Kidney (tissue), 13 donors: ENCODE measurements at regions not wholly inside any gene's neighbourhood (a gene's known extent, or its start where the extent isn't known, plus 50 kb on each side); places are given as distances from the start of the nearest gene placed in this dataset.

Source experiments
- DNase-seq, 5 donors: peaks; one replicate each; pipeline ENCODE4 v3.0.0-alpha.2; 2013 to 2020
- FAIRE-seq: peaks from 2 replicates; lab custom pipeline; 2012; peaks lifted over from hg19 to GRCh38; lab: Jason Lieb, UNC
- H3K27ac ChIP-seq, 2 donors: one replicate each; pipeline ENCODE4 v1.7.0; 2013; ENCODE audit warnings: low read depth in 2 of 2, low read length in 2 of 2, inconsistent platforms in 1 of 2
- H3K27me3 ChIP-seq: one replicate; pipeline ENCODE4 v1.7.1; 2013; ENCODE audit warnings: low read length, inconsistent platforms; ENCODE audit not compliant: control insufficient read depth, insufficient read depth
- H3K36me3 ChIP-seq, 3 donors: one replicate each; pipeline versions ENCODE4 v1.7.0 to v1.7.1; 2013; ENCODE audit warnings: low read length in 3 of 3, control low read depth in 1 of 3, inconsistent platforms in 1 of 3; ENCODE audit not compliant: insufficient read depth in 3 of 3, control insufficient read depth in 2 of 3
- H3K4me1 ChIP-seq, 3 donors: one replicate each; pipeline versions ENCODE4 v1.7.0 to v1.7.1; 2013; ENCODE audit warnings: low read length in 3 of 3, inconsistent platforms in 1 of 3, low read depth in 1 of 3; ENCODE audit not compliant: control insufficient read depth in 2 of 3, insufficient read depth in 2 of 3
- H3K4me3 ChIP-seq, 3 donors: one replicate each; pipeline versions ENCODE4 v1.7.0 to v1.8.1; 2013; ENCODE audit warnings: low read length in 3 of 3, control low read depth in 1 of 3, inconsistent platforms in 1 of 3
- H3K9ac ChIP-seq, 3 donors: one replicate each; pipeline versions ENCODE4 v1.7.0 to v1.7.1; 2013; ENCODE audit warnings: low read length in 3 of 3, control low read depth in 1 of 3, inconsistent platforms in 1 of 3
- H3K9me3 ChIP-seq, 3 donors: one replicate each; pipeline versions ENCODE4 v1.7.0 to v1.7.1; 2013; ENCODE audit warnings: low read length in 3 of 3, control low read depth in 1 of 3, inconsistent platforms in 1 of 3; ENCODE audit not compliant: control insufficient read depth in 2 of 3, insufficient read depth in 1 of 3
- intact Hi-C: fragments of 100-400 bp; cut with DNase I; formaldehyde crosslinking; loops from one replicate; pipeline ENCODE4 v1.11.1; 2022
- TF ChIP-seq, protein P1 (sequence below): IDR thresholded peaks from 3 replicates; pipeline ENCODE4 v1.5.1; 2012; ENCODE audit warnings: mild to moderate bottlenecking, moderate library complexity, borderline replicate concordance; ENCODE audit not compliant: insufficient read depth; ENCODE audit errors: extremely low read depth
- donor health status: control.
- donor health status: control.
- donor health status: control.
- donor health status: control.
- donor health status: control.
- donor health status: DM: yes; HTN: yes; CAD: no.
- donor health status: Normal renal cell carcinoma (clear cell type).

DNA sequence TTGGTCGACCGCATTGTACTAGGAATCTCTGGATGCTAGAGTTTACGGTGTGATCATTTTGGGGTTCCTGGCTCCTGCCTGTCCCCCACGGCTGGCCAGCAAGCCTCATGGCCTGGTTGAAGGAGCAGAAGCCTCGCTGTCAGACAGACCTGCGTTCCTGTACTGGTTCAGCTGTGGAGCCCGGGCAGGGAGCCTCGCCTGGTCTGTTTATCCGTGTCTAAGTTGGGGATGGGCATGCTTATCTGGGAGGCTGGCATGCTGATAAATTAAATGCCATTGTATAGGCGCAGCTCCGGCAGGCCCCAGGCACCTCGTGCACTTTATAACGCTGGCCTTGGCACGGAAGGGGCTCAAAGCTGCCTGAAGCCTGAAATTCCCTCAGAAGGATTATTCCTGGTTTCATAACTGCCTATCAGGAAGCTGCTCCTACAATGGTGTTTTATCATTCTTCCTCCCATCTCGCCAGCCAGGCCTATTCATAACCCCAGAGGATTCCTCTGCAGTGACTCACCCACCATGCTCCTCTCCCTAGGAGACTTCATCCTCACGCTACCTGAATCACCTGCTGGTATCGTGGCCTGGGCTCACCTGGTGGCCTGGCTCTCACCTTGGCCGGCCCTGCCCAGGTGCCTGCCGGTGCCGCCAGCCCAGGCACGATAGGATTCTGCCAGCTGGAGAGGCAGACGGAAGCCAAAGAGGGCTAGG, 110.9 kb downstream of the ASB7 start:
- FAIRE-seq (no peak), DNase-seq (peak in 1 of 5 donors; percentile 18)
- H3K9ac ChIP-seq = no peak overlapping the region
- H3K27ac ChIP-seq = no peak overlapping the region
- peaks cover 0 to 9% (median 8%) of the 10 kb centered on the region in 3 donors for H3K4me1 ChIP-seq
- H3K4me3 ChIP-seq = no peak overlapping the region
- no peaks in the 10 kb centered on the region for H3K36me3 ChIP-seq
- TF ChIP-seq, protein P1, sequence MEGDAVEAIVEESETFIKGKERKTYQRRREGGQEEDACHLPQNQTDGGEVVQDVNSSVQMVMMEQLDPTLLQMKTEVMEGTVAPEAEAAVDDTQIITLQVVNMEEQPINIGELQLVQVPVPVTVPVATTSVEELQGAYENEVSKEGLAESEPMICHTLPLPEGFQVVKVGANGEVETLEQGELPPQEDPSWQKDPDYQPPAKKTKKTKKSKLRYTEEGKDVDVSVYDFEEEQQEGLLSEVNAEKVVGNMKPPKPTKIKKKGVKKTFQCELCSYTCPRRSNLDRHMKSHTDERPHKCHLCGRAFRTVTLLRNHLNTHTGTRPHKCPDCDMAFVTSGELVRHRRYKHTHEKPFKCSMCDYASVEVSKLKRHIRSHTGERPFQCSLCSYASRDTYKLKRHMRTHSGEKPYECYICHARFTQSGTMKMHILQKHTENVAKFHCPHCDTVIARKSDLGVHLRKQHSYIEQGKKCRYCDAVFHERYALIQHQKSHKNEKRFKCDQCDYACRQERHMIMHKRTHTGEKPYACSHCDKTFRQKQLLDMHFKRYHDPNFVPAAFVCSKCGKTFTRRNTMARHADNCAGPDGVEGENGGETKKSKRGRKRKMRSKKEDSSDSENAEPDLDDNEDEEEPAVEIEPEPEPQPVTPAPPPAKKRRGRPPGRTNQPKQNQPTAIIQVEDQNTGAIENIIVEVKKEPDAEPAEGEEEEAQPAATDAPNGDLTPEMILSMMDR = no peak
- H3K27me3 ChIP-seq = no peaks in the 10 kb centered on the region
- H3K9me3 ChIP-seq = no peaks in the 10 kb centered on the region
- intact Hi-C loops = no loop called here

DNA sequence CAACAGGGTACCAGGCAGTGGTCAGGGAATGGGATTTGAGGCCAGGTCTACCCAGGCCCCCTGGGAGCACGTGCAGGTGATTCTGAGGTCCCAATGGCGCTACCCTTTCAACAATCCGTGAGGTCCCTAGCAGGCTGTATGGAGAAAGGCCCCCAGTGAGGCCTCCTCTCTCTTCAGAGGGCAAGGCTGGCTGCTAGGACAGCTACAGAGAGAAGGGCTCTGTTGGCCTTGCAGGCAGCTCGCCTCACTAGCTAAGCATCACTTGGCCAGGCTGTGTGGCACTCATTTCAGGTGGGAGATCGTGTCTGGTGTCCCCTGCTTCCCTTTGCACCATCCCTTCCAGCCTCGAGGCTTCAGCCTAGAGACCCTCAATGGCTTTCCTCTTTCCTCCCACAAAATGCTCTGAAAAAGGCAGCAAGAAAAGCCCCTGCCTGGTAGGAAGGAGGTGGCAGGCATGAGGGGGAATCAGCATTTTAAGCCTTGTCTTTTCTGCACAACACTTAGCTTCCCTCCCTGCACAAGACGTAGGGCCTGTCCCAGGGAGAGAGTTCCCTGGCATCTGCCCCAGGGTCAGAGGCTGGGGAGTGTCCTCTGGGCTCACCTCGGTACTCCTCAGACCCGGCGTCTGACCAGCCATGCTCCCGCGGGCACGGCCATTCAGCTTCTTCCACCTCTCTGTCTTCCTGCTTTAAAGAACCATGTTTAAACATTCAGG, 111.8 kb downstream of the ASB7 start:
- peak in 1 of 5 donors; percentile 16 for DNase-seq
- Histone ChIP-seq H3K9me3 (no peaks in the 10 kb centered on the region), H3K4me1 (peaks cover 0 to 9% (median 8%) of the 10 kb centered on the region in 3 donors), H3K9ac (no peak overlapping the region), H3K27me3 (no peaks in the 10 kb centered on the region), H3K4me3 (no peak overlapping the region), H3K36me3 (no peaks in the 10 kb centered on the region), H3K27ac (no peak overlapping the region)
- intact Hi-C loops = no loop called here
- no peak for FAIRE-seq
- TF ChIP-seq, protein P1 = no peak

GRCh38 chr15:100714749-100715342, 112.5 kb downstream of the ASB7 start:
- Histone ChIP-seq H3K4me1 (peaks cover 0 to 9% (median 8%) of the 10 kb centered on the region in 3 donors), H3K27me3 (no peaks in the 10 kb centered on the region), H3K36me3 (no peaks in the 10 kb centered on the region), H3K9me3 (no peaks in the 10 kb centered on the region), H3K9ac (no peak overlapping the region), H3K4me3 (no peak overlapping the region), H3K27ac (no peak overlapping the region)
- intact Hi-C loops = no loop called here
- DNase-seq = peak in 1 of 5 donors; percentile 24
- no peak for FAIRE-seq
- TF ChIP-seq, protein P1 = no peak
